Heart right ventricle (tissue), 16 donors: ENCODE measurements at regions not wholly inside any gene's neighbourhood (a gene's known extent, or its start where the extent isn't known, plus 50 kb on each side); places are given as distances from the start of the nearest gene placed in this dataset.

Source experiments
- ATAC-seq, 8 donors: fragments of 200-7000 bp; cut with Tn5 transposase; one replicate each; pipeline ENCODE4 v1.9.1; 2020; ENCODE audit warnings: mild to moderate bottlenecking in 8 of 8, moderate library complexity in 8 of 8, moderate number of reproducible peaks in 1 of 8
- DNase-seq, 2 donors: peaks; one replicate each; pipeline ENCODE4 v3.0.0-alpha.2; 2020
- H3K27ac ChIP-seq, 10 donors: fragments of 200-600 bp; sonication (generic) in 2 of 10; one replicate each; pipeline versions ENCODE4 v1.5.0 to v1.8.0; 2020 to 2022; ENCODE audit warnings: mild to moderate bottlenecking in 3 of 10
- H3K27me3 ChIP-seq, 7 donors: fragments of 200-600 bp; one replicate each; pipeline ENCODE4 v1.8.0; 2021 to 2022; ENCODE audit warnings: mild to moderate bottlenecking in 2 of 7
- H3K36me3 ChIP-seq, 9 donors: fragments of 200-600 bp; sonication (generic) in 1 of 9; one replicate each; pipeline versions ENCODE4 v1.5.0 to v1.8.0; 2020 to 2022; ENCODE audit warnings: mild to moderate bottlenecking in 2 of 9
- H3K4me1 ChIP-seq, 9 donors: fragments of 200-600 bp; sonication (generic) in 1 of 9; one replicate each; pipeline versions ENCODE4 v1.5.0 to v1.8.0; 2020 to 2022; ENCODE audit warnings: mild to moderate bottlenecking in 4 of 9
- H3K4me3 ChIP-seq, 10 donors: fragments of 200-600 bp; sonication (generic) in 2 of 10; one replicate each; pipeline versions ENCODE4 v1.5.0 to v1.8.0; 2020 to 2022; ENCODE audit warnings: mild to moderate bottlenecking in 7 of 10, moderate library complexity in 2 of 10
- H3K9me3 ChIP-seq, 11 donors: fragments of 200-600 bp in 10 of 11; sonication (generic) in 2 of 11; one replicate each; pipeline versions ENCODE4 v1.5.0 to v1.8.0; 2013 to 2022; ENCODE audit warnings: mild to moderate bottlenecking in 2 of 11, control low read depth in 1 of 11, moderate library complexity in 1 of 11
- WGBS, 2 donors: extraction: QIAGEN DNeasy Blood & Tissue Kit; methylation state at CpG; one replicate each; pipeline ENCODE4 v1.1.7; 2013; ENCODE audit warnings: inconsistent platforms in 1 of 2; 5-methylcytosine and 5-hydroxymethylcytosine counted together
- intact Hi-C, 10 donors: fragments of 100-400 bp; cut with DNase I; formaldehyde crosslinking; loops; one replicate each; pipeline versions ENCODE4 v1.11.1 to v1.14.2; 2022
- TF ChIP-seq, protein P1 (sequence below), 9 donors: fragments of 200-600 bp; sonication (generic) in 2 of 9; IDR thresholded peaks; one replicate each; pipeline versions ENCODE4 v1.5.0 to v1.8.0; 2021 to 2022; ENCODE audit warnings: antibody characterized with exemption in 9 of 9, mild to moderate bottlenecking in 5 of 9, moderate library complexity in 1 of 9
- donor health status: Arrhythmogenic right ventricular cardiomyopathy.
- donor health status: ischemic (EF 13 %, LVEDD 7.1; RV severe dilation, severe dysfunction).
- donor health status: healthy with polysubstance abuse.
- donor health status: DM: no; HTN: yes; CAD: no.
- donor health status: DM: no; HTN: no; CAD: no.
- donor health status: ischemic (EF 25% LVEDD 6.9; RV normal size, moderate dysfunction).
- donor health status: ischemic (EF 25% LVEDD 5.7; RV mildly dilated, moderate dysfunction).
- donor health status: healthy.
- donor health status: DM: yes; HTN: yes; CAD: no.
- donor health status: Ischemic cardiomyopathy.
- donor health status: ischemic (EF 35%, LVEDD 5.7; RV mildly dilated, moderate dysfunction).
- donor health status: nonischemic (EF 11% LVEDD 7.7; RV severe dilation, severe dysfunction).
- donor health status: DM: yes; HTN: yes; CAD: no.
- donor health status: PGD.
- donor health status: ischemic (EF 29% LVEDD 5.4; RV normal size, mild dysfunction).
- donor health status: nonischemic (EF 23%, LVEDD 6.1; RV moderate dilation, normal function).

DNA sequence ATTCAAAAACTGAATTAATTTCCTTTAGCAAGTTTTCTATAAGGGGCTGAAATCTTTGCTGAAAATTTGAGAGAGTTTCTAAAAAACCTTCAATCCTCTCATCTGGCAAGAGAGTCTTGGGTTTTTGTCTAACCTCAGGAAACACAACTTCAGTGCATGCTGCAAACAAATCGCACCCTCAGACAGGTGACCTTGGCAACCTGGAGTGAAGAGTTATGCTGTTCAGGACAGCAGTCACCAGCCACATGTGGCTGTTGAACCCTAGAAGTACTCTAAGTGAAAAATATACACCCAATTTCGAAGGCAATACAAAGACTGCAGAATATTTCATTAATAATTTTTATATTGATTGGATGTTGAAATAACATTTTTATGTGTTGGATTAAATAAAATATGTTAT lies 184.8 kb downstream of the RPS29 start:
- Histone ChIP-seq H3K4me3 (no peak overlapping the region), H3K4me1 (no peaks in the 10 kb centered on the region), H3K27me3 (peaks cover 0 to 6% (median 0%) of the 10 kb centered on the region in 7 donors), H3K9me3 (no peaks in the 10 kb centered on the region), H3K27ac (no peak overlapping the region), H3K36me3 (no peaks in the 10 kb centered on the region)
- TF ChIP-seq, protein P1, sequence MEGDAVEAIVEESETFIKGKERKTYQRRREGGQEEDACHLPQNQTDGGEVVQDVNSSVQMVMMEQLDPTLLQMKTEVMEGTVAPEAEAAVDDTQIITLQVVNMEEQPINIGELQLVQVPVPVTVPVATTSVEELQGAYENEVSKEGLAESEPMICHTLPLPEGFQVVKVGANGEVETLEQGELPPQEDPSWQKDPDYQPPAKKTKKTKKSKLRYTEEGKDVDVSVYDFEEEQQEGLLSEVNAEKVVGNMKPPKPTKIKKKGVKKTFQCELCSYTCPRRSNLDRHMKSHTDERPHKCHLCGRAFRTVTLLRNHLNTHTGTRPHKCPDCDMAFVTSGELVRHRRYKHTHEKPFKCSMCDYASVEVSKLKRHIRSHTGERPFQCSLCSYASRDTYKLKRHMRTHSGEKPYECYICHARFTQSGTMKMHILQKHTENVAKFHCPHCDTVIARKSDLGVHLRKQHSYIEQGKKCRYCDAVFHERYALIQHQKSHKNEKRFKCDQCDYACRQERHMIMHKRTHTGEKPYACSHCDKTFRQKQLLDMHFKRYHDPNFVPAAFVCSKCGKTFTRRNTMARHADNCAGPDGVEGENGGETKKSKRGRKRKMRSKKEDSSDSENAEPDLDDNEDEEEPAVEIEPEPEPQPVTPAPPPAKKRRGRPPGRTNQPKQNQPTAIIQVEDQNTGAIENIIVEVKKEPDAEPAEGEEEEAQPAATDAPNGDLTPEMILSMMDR (IDR thresholded peaks at IDR 0.05) = no peak
- 70% methylated on average over 2 of the region's 2 CpGs for WGBS, 2 donors
- intact Hi-C loops = no loop called here
- ATAC-seq (no peak), DNase-seq (no peak)

DNA sequence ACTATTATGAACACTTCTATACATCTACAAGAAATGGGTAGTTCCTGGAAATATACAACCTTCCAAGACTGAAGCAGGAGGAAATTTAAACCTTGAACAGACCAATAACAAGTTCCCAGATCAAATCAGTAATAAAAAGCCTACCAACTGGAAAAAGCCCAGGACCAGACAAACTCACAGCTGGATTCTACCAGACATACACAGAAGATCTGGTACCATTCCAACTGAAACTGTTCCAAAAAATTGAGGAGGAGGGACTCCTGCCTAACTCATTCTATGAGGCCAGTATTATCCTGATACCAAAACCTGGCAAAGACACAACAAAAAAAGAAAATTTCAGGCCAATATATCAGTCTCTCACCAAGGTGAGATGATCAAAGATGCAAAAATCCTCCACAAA lies 189.4 kb downstream of the RPS29 start:
- no peak overlapping the region for H3K4me3 ChIP-seq
- peaks cover 0 to 4% (median 0%) of the 10 kb centered on the region in 11 donors for H3K9me3 ChIP-seq
- H3K36me3 ChIP-seq = no peaks in the 10 kb centered on the region
- DNase-seq (no peak), ATAC-seq (no peak)
- H3K27ac ChIP-seq = no peak overlapping the region
- TF ChIP-seq, protein P1 (IDR thresholded peaks at IDR 0.05) = no peak
- no peaks in the 10 kb centered on the region for H3K27me3 ChIP-seq
- intact Hi-C loops = no loop called here
- no peaks in the 10 kb centered on the region for H3K4me1 ChIP-seq

DNA sequence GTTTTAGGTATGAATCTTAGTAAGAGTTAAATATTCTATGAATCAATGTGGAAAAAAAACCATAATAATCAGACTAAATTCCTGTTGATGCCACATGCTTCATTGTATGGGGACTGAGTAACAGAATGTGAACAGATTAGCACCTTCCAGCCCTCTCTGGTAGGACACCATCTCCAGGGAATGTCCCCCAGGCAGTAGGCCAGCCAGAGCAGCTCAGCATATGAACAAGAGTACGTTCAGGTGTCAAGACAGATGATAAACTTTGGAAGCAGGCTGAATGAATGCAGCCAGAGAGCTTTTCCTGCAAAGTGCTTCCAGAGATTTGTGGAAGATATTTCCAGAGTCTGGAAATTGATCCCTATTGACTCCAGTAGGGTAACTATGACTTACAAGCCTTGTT lies 204.4 kb downstream of the RPS29 start:
- peaks cover 0 to 12% (median 0%) of the 10 kb centered on the region in 11 donors for H3K9me3 ChIP-seq
- DNase-seq = no peak
- H3K27me3 ChIP-seq = peaks cover 0 to 4% (median 0%) of the 10 kb centered on the region in 7 donors
- no peaks in the 10 kb centered on the region for H3K36me3 ChIP-seq
- H3K27ac ChIP-seq = no peak overlapping the region
- TF ChIP-seq, protein P1 (IDR thresholded peaks at IDR 0.05) = no peak
- no peak overlapping the region for H3K4me3 ChIP-seq
- 23 to 29% methylated on average over 1 of the region's 1 CpG for WGBS, 2 donors
- no peak for ATAC-seq
- H3K4me1 ChIP-seq = no peaks in the 10 kb centered on the region
- intact Hi-C loops = no loop called here

DNA sequence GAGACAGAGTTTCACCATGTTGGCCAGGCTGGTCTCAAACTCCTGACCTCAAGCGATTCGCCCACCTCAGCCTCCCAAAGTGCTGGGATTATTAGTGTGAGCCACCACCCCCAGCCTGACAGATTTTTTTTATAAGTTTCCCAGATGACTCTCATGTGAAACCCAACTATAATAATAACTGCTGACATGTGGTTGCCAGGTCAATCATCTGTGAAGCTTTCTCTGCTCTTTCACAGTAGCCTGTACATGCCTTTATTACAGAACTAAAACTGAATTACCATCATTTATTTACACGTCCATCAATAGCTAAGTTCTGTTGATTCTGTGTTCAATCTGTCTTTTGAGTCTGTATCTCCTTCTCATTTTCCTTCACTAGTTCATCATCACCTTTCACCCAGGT lies 218.5 kb downstream of the RPS29 start:
- DNase-seq (no peak), ATAC-seq (no peak)
- H3K27me3 ChIP-seq = peaks cover 0 to 10% (median 0%) of the 10 kb centered on the region in 7 donors
- no peak overlapping the region for H3K4me3 ChIP-seq
- H3K9me3 ChIP-seq = no peaks in the 10 kb centered on the region
- intact Hi-C loops = no loop called here
- H3K4me1 ChIP-seq = no peaks in the 10 kb centered on the region
- TF ChIP-seq, protein P1 (IDR thresholded peaks at IDR 0.05) = no peak
- H3K27ac ChIP-seq = no peak overlapping the region
- 88 to 89% methylated on average over 3 of the region's 3 CpGs for WGBS, 2 donors
- no peaks in the 10 kb centered on the region for H3K36me3 ChIP-seq
